Muscle of leg (tissue), 3 donors: ENCODE measurements at regions not wholly inside any gene's neighbourhood (a gene's known extent, or its start where the extent isn't known, plus 50 kb on each side); places are given as distances from the start of the nearest gene placed in this dataset.

ENCODE experiments used
- DNase-seq: peaks from one replicate; pipeline ENCODE4 v3.0.0; 2013
- H3K27ac ChIP-seq: one replicate; pipeline ENCODE4 v1.5.1; 2013; ENCODE audit warnings: mild to moderate bottlenecking, low read length, control low read depth
- H3K27me3 ChIP-seq: one replicate; pipeline ENCODE4 v1.6.1; 2013; ENCODE audit warnings: low read length; ENCODE audit not compliant: control insufficient read depth, insufficient read depth
- H3K36me3 ChIP-seq: one replicate; pipeline ENCODE4 v1.6.1; 2013; ENCODE audit warnings: low read length; ENCODE audit not compliant: control insufficient read depth, insufficient read depth
- H3K4me1 ChIP-seq: one replicate; pipeline ENCODE4 v1.6.1; 2013; ENCODE audit warnings: low read length; ENCODE audit not compliant: control insufficient read depth, insufficient read depth
- H3K4me3 ChIP-seq: one replicate; pipeline ENCODE4 v1.5.1; 2013; ENCODE audit warnings: low read length, control low read depth
- H3K9me3 ChIP-seq: replicated peaks from 2 replicates; pipeline ENCODE4 v1.6.1; 2013; ENCODE audit warnings: low read depth, low read length; ENCODE audit not compliant: control insufficient read depth
- WGBS: methylation state at CpG from one replicate; pipeline ENCODE4 v1.1.5; 2013; ENCODE audit warnings: missing lambda C conversion rate; ENCODE audit not compliant: insufficient coverage; 5-methylcytosine and 5-hydroxymethylcytosine counted together

- no CpG with 5 or more reads among the region's 3 CpGs for WGBS
Measured at GRCh38 chr7:39888171-39888853, 61.7 kb upstream of the CDK13 start.

GRCh38 chr7:39890411-39890810, 59.6 kb upstream of the CDK13 start:
- DNase-seq: no peak
- Histone ChIP-seq H3K27ac (no peak overlapping the region), H3K27me3 (no peaks in the 10 kb centered on the region), H3K4me3 (no peak overlapping the region), H3K4me1 (no peaks in the 10 kb centered on the region), H3K9me3 (no peaks in the 10 kb centered on the region), H3K36me3 (no peaks in the 10 kb centered on the region)
- WGBS: 78% methylated on average over 4 of the region's 4 CpGs

More at GRCh38 chr7:39888171-39888853, 61.7 kb upstream of the CDK13 start:
- Histone ChIP-seq H3K36me3 (no peaks in the 10 kb centered on the region), H3K4me3 (no peak overlapping the region), H3K27me3 (no peaks in the 10 kb centered on the region), H3K4me1 (no peaks in the 10 kb centered on the region), H3K9me3 (no peaks in the 10 kb centered on the region), H3K27ac (no peak overlapping the region)
- no peak for DNase-seq

GRCh38 chr7:39891894-39892293, 58.2 kb upstream of the CDK13 start:
- Histone ChIP-seq H3K4me1 (no peaks in the 10 kb centered on the region), H3K27me3 (no peaks in the 10 kb centered on the region), H3K36me3 (no peaks in the 10 kb centered on the region), H3K27ac (no peak overlapping the region), H3K9me3 (no peaks in the 10 kb centered on the region), H3K4me3 (no peak overlapping the region)
- no peak for DNase-seq
- WGBS: no CpG with 5 or more reads among the region's 1 CpG

GRCh38 chr7:39892361-39892760, 57.7 kb upstream of the CDK13 start:
- no peaks in the 10 kb centered on the region for H3K27me3 ChIP-seq
- H3K36me3 ChIP-seq: no peaks in the 10 kb centered on the region
- H3K9me3 ChIP-seq: no peaks in the 10 kb centered on the region
- no peak for DNase-seq
- H3K27ac ChIP-seq: no peak overlapping the region
- H3K4me1 ChIP-seq: no peaks in the 10 kb centered on the region
- H3K4me3 ChIP-seq: no peak overlapping the region
- WGBS: no CpG with 5 or more reads among the region's 1 CpG

- Histone ChIP-seq H3K4me3 (no peak overlapping the region), H3K4me1 (no peaks in the 10 kb centered on the region), H3K36me3 (no peaks in the 10 kb centered on the region), H3K27me3 (no peaks in the 10 kb centered on the region), H3K27ac (no peak overlapping the region), H3K9me3 (no peaks in the 10 kb centered on the region)
- no peak for DNase-seq
- WGBS: 60% methylated on average over 1 of the region's 2 CpGs
Measured at GRCh38 chr7:39894904-39895303, 55.2 kb upstream of the CDK13 start.

GRCh38 chr7:39896840-39897239, 53.2 kb upstream of the CDK13 start:
- Histone ChIP-seq H3K36me3 (no peaks in the 10 kb centered on the region), H3K4me3 (no peak overlapping the region), H3K9me3 (no peaks in the 10 kb centered on the region), H3K27me3 (no peaks in the 10 kb centered on the region), H3K27ac (no peak overlapping the region), H3K4me1 (no peaks in the 10 kb centered on the region)
- no CpG with 5 or more reads among the region's 9 CpGs for WGBS
- DNase-seq: no peak

GRCh38 chr7:39898867-39899266, 51.2 kb upstream of the CDK13 start:
- Histone ChIP-seq H3K9me3 (no peaks in the 10 kb centered on the region), H3K27me3 (no peaks in the 10 kb centered on the region), H3K27ac (no peak overlapping the region), H3K36me3 (no peaks in the 10 kb centered on the region), H3K4me1 (no peaks in the 10 kb centered on the region), H3K4me3 (no peak overlapping the region)
- 76% methylated on average over 2 of the region's 2 CpGs for WGBS
- DNase-seq: no peak
